ENCODE measurements at regions not wholly inside any gene's neighbourhood (a gene's known extent, or its start where the extent isn't known, plus 50 kb on each side); places are given as distances from the start of the nearest gene placed in this dataset.

GRCh38 chr5:135688385-135688784 is 109.6 kb upstream of the CXCL14 start:
- TF ChIP-seq RAD21 (conservative IDR thresholded peaks at IDR 0.05) (no peak), TAF1 (IDR thresholded peaks at IDR 0.05; ENCODE audit: low read depth) (no peak), CTCF (IDR thresholded peaks at IDR 0.05; ENCODE audit: poor library complexity, severe bottlenecking) (no peak)
- H3K79me2 ChIP-seq (replicated peaks; ENCODE audit: insufficient read depth, low read length) = no peaks in the 10 kb centered on the region
- no peaks in the 10 kb centered on the region for H3K36me3 ChIP-seq (ENCODE audit: insufficient read depth, low read length)
- no peaks in the 10 kb centered on the region for H3F3A ChIP-seq (ENCODE audit: insufficient read depth, low read length, poor library complexity, severe bottlenecking)
- no peak overlapping the region for H3K9ac ChIP-seq (ENCODE audit: low read length)
- no peak overlapping the region for H3K27ac ChIP-seq (ENCODE audit: low read length)
- no peaks in the 10 kb centered on the region for H3K9me3 ChIP-seq (ENCODE audit: low read length)
- H4K20me1 ChIP-seq (ENCODE audit: insufficient read depth) = no peaks in the 10 kb centered on the region
- H3K4me3 ChIP-seq (ENCODE audit: low read length) = no peak overlapping the region
- H2AFZ ChIP-seq (ENCODE audit: low read depth, low read length) = no peak overlapping the region
- H3K9me2 ChIP-seq (ENCODE audit: insufficient read depth, low read length) = no peaks in the 10 kb centered on the region
- no peaks in the 10 kb centered on the region for H3K27me3 ChIP-seq (ENCODE audit: insufficient read depth, low read depth, low read length)
- H3K4me2 ChIP-seq (ENCODE audit: low read length) = no peak overlapping the region

- Histone ChIP-seq H2AFZ (ENCODE audit: low read depth, low read length) (no peak overlapping the region), H3K4me2 (ENCODE audit: low read length) (no peak overlapping the region), H3F3A (ENCODE audit: insufficient read depth, low read length, poor library complexity, severe bottlenecking) (no peaks in the 10 kb centered on the region), H3K9me3 (ENCODE audit: low read length) (no peaks in the 10 kb centered on the region), H3K9me2 (ENCODE audit: insufficient read depth, low read length) (no peaks in the 10 kb centered on the region), H3K9ac (ENCODE audit: low read length) (no peak overlapping the region), H3K4me3 (ENCODE audit: low read length) (no peak overlapping the region), H3K27ac (ENCODE audit: low read length) (no peak overlapping the region), H3K27me3 (ENCODE audit: insufficient read depth, low read depth, low read length) (no peaks in the 10 kb centered on the region), H4K20me1 (ENCODE audit: insufficient read depth) (no peaks in the 10 kb centered on the region), H3K79me2 (replicated peaks; ENCODE audit: insufficient read depth, low read length) (no peaks in the 10 kb centered on the region), H3K36me3 (ENCODE audit: insufficient read depth, low read length) (no peaks in the 10 kb centered on the region)
- no peak for TF ChIP-seq EZH2 (IDR thresholded peaks at IDR 0.05; ENCODE audit: borderline replicate concordance, insufficient read depth, low read length, poor library complexity, severe bottlenecking)
- no peak for TF ChIP-seq CTCF (IDR thresholded peaks at IDR 0.05; ENCODE audit: poor library complexity, severe bottlenecking)
- TF ChIP-seq RAD21 (conservative IDR thresholded peaks at IDR 0.05) = no peak
- no peak for TF ChIP-seq TAF1 (IDR thresholded peaks at IDR 0.05; ENCODE audit: low read depth)
- no peak for TF ChIP-seq POLR2AphosphoS5 (IDR thresholded peaks at IDR 0.05)
- TF ChIP-seq MXI1 (conservative IDR thresholded peaks at IDR 0.05; ENCODE audit: poor library complexity, severe bottlenecking) = no peak
- TF ChIP-seq REST (IDR thresholded peaks at IDR 0.05; ENCODE audit: borderline replicate concordance) = no peak
Measured at GRCh38 chr5:135683189-135683588, 104.4 kb upstream of the CXCL14 start.

All from neural cell (in vitro differentiated cells).